Omental fat pad (tissue), 3 donors: ENCODE measurements at regions not wholly inside any gene's neighbourhood (a gene's known extent, or its start where the extent isn't known, plus 50 kb on each side); places are given as distances from the start of the nearest gene placed in this dataset.

ENCODE experiments used
- ATAC-seq: fragments of 150-250 bp; one replicate; pipeline ENCODE4 v1.9.1; 2016; ENCODE audit warnings: mild to moderate bottlenecking, moderate library complexity; ENCODE audit not compliant: low FRiP score
- DNase-seq: peaks from one replicate; pipeline ENCODE4 v3.0.0-alpha.2; 2019; ENCODE audit warnings: low spot score
- CTCF ChIP-seq, 3 donors: fragments of 450-650 bp; IDR thresholded peaks; one replicate each; pipeline ENCODE4 v1.5.1; 2016 to 2017; ENCODE audit warnings: antibody characterized with exemption in 3 of 3, mild to moderate bottlenecking in 3 of 3, moderate library complexity in 2 of 3

- ATAC-seq = no peak
- TF ChIP-seq CTCF (IDR thresholded peaks at IDR 0.05) = no peak
Measured at GRCh38 chr7:119395024-119395423, 878.0 kb upstream of the KCND2 start.

GRCh38 chr7:119397156-119397555 is 875.8 kb upstream of the KCND2 start:
- no peak for ATAC-seq
- DNase-seq = no peak
- TF ChIP-seq CTCF (IDR thresholded peaks at IDR 0.05) = no peak

More at GRCh38 chr7:119395024-119395423, 878.0 kb upstream of the KCND2 start:
- no peak for DNase-seq

GRCh38 chr7:119408596-119408995 is 864.4 kb upstream of the KCND2 start:
- ATAC-seq (no peak), DNase-seq (no peak)
- no peak for TF ChIP-seq CTCF (IDR thresholded peaks at IDR 0.05)

GRCh38 chr7:119413314-119413805 is 859.6 kb upstream of the KCND2 start:
- DNase-seq (no peak), ATAC-seq (no peak)
- TF ChIP-seq CTCF (IDR thresholded peaks at IDR 0.05) = no peak

- ATAC-seq = no peak
- no peak for TF ChIP-seq CTCF (IDR thresholded peaks at IDR 0.05)
- DNase-seq = no peak
Measured at GRCh38 chr7:119415682-119416081, 857.3 kb upstream of the KCND2 start.

- no peak for DNase-seq
- no peak for ATAC-seq
- TF ChIP-seq CTCF (IDR thresholded peaks at IDR 0.05) = no peak
Measured at GRCh38 chr7:119421657-119422056, 851.3 kb upstream of the KCND2 start.

GRCh38 chr7:119436882-119437281 is 836.1 kb upstream of the KCND2 start:
- TF ChIP-seq CTCF (IDR thresholded peaks at IDR 0.05) = no peak
- ATAC-seq (no peak), DNase-seq (no peak)
